GM21526 (cell line): ENCODE measurements at regions not wholly inside any gene's neighbourhood (a gene's known extent, or its start where the extent isn't known, plus 50 kb on each side); places are given as distances from the start of the nearest gene placed in this dataset.
"Not testable (repeated sequence)": the region's sequence is repeated elsewhere in the genome, so short reads cannot be mapped to it uniquely, and the experiment has no call there.

ENCODE experiments used
- ATAC-seq: cut with Tn5 transposase; IDR thresholded peaks from one replicate; pipeline ENCODE4 v1.9.1; 2021; ENCODE audit warnings: moderate library complexity; ENCODE audit not compliant: unreplicated experiment, low FRiP score

DNA sequence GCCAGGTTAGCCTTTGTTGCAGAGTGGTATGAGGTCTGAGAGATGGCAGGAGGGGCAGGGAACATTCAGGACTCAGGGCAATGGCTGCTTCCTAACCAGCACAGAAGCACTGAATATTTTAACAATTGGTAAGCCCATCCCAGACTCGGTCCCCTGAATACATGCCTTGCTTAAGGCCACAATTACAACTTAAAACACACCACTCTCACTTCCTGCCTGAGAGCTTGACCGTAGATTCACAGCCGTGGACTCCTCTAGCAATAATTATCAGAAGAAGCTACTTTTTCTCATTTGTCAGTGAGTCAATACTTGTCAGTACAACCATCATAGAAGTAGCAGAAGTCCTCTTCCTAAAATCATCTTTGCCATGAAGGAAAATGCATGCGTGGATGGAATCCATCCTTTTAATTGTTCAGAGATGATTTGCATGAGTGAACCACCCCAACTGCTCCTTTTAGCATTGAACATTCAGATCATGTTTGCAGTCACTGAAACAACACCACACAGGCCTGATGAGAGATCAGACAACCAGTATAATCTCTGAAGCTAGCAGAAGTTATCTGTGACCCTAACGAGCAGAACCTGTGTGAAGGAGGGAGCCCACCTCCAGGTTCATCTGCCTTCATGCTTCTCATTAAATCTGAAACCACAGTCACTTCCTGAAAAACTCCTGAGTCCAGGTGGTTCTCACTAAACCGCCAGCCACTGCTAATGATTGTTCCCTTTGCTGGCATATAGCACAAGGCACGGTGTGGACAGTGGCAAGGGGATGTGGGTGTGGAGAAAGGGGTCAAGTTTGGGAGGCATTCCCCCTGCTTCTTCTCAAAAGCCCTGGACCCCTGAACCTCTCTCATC, 333.9 kb upstream of the CNR1 start:
- no peak for ATAC-seq

DNA sequence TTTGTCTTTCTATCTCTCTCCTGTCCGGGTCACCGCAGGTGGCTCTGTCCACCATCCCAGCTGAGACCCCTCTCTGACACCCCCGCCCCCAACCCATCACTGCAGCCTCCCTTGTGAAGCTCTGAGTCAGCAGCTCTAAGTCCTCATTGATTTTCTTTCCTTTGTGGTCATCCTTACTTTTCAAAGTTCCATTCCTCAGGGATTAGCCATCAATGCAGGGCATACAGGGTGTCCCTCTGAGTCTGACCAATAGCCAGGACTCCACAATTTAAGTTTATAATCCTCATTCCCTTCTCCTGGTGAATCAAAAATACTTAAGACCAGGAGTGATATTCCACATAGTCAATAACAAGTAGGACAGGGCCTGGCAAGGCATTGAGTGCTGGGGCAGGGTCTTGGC, 333.3 kb upstream of the CNR1 start:
- ATAC-seq, result no peak

DNA sequence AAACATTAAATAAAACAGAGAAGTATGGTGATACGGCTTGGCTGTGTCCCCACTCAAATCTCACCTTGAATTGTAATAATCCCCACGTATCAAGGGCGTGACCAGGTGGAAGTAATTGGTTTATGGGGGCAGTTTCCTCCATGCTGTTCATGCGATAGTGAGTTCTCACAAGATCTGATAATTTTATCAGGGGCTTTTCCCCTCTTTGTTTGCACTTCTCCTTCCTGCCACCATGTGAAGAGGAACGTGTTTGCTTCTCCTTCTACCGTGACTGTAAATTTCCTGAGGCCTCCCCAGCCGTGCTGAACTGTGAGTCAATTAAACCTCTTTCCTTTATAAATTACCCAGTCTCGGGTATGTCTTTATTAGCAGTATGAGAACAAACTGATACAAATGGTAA, 331.3 kb upstream of the CNR1 start:
- not testable (repeated sequence) for ATAC-seq

DNA sequence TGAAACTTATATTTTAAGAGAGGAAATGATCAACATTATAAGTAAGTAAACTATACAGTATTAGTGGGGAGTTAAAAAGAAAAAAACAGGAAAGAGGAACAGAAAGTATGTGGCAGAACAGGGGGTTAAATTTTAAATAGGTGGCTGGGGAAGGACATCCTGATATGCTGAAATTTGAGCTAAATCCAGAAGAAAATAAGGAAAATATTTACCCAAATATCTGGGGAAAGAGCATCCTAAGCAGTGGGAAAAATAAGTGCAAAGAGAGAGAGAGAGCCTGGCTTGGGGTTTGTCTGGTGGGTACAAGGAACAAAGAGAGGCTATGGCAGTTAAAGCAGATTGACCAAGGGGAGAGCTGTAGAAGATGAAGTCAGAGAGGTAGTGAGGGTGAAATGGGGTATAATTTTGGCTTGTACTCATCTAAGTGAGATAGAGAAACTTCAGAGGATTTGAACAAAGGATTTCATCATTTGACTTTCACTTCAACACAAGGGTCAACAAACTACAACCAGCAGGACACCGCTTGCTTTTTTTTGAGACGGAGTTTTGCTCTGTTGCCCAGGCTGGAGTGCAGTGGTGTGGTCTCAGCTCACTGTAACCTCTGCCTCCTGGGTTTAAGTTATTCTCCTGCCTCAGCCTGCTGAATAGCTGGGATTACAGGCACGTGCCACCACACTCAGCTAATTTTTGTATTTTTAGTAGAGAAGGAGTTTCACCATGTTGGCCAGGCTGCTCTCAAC, 328.4 kb upstream of the CNR1 start:
- peak; percentile 54 for ATAC-seq

DNA sequence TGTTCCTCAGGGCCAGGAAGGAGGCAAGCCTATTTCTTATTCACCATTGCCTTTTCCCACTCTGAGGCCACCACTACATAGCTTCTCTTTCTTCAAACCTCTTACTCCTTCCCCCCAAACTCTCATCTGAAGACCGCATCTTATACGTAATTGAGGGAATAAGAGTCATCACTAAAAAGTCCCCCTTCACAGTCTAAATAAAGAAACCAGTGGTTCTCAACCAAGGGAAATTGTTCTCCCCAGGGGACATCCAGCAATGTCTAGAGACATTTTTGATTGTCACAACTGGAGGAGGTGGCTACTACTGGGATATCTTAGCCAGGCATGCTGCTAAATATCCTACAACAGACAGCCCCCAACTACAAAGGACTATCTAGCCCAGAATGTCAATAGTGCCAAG, 327.6 kb upstream of the CNR1 start:
- peak; percentile 14 for ATAC-seq

DNA sequence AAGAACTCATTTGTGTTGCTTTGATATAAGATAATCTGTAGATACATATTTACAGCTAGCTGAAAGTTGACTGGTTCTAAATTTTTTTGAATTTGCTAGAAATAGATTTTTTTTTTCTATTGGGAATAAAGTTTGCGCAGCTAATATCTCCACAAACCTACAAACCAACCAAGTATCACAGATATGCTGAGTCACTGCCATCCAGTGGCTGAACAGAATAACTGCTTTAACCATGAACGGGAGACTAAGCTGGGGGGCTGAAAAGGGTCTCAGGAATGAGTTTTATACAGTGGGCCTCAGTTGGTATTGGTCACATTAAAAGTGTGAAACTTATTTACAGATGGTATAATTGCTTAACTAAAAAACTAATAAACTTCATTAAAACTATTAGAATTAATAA, 326.7 kb upstream of the CNR1 start:
- ATAC-seq, result no peak

DNA sequence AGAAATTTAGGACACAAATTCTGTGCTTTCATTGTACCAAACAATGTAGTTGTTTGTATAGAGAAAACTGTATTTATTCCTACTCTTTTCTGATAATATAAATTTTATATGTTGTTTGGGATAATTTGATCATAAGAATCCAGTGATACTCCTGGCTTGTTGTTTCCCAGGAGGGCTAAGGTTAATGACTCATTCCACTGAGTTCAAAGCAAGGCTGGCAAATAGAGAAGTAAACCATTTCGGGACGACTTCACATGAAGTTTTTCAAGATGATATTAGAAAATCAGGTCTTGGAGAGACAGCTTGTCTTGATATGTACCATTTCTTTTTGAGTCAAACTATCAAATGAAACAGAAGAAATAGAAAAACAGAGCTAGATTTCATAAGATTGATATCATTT, 326.1 kb upstream of the CNR1 start:
- no peak for ATAC-seq

DNA sequence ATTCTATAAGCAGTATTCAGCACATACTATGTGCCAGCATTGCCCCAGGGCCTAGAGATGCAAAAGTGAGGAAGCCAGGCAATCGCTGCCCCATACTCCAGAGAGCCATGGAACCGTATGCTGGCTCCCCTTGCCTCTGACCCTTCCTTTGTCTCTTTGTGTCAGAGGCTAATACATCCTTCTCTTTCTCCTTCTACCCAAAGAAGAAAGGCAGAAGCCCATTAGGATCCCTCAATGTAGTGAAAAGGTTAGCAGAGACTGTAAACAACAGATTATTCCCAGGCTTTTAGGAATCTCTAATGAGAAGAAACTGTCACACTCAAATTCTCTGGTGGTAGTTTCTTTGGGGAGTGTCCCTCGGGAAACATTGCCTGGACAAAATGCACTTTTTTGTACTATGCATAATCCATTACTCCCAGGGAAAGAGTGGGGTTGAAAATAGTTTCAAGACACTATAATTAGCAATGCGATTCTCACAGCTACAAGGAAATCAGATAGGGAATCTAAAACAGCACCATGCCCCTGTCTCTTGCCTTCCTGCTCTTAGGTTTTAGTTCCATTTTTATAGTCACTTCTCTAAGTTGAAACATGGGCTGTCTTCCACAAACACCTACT, 325.2 kb upstream of the CNR1 start:
- no peak for ATAC-seq

DNA sequence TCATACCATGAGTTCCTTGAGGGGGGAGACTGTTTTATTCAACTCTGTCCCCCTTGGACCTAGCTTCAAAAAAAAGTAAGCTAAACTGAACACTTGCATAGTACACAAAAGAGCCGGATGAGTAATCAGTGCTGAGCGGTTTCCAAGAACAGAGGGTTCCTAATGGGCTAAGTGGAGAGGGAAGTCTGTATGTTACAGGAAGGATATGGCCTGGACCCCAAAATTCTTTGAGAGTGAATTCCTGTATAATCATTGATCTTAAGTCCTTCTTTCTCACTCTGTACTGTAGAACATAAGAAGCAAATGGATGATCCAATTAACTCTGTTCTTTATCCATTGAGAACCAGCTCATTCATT, 324.7 kb upstream of the CNR1 start:
- ATAC-seq, result no peak

DNA sequence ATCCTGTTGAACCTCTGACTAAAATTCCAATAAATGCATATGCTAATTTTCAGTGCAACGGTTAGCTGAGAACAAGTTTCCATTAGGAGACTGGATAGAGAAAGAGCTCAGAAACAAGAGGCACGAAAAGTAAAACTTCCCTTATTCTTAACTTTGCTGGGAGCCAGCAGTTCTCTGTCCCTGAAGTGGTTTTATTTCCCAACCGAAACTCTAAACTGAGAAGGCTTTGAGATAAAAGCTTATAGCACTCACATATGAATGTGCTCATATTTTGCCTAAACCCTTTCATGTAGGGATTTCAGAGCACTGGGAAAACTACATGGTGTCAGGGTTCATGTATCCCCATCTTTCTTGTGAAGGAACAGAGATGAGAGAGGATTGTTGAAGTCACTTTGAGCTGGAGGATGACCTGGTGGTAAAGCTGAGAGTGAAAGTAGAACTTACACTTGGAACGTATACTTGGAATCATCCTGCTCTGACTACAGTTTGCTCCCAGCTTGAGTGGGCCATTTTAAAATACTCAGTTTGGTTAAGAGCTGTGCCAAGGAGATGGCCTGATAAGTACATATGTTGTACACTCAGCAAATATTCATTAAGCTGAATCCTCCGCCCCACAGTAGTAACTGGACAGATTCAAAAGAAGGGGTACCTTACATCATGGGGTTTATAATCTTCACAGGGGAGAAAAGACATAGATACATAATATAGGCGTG, 324.2 kb upstream of the CNR1 start:
- ATAC-seq, result no peak

DNA sequence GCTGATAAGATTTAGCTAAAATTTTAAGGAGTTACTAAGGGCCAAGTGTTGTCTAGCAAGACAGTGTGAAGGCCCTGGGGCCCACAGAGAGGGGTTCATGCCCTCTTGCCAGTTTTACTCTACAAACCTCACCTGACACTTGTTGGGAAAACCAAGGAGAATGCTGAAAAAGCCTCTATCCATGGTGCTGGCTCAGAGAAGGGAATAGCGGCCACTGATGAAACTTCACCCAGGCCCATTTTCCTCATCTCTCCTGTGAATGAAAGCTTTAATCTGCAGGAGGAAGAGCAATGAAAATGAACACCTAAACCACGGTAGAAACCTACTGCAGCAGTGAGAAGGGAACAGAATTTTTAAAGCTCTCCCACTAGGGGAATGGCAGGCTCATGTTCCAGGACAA, 317.3 kb upstream of the CNR1 start:
- no peak for ATAC-seq

DNA sequence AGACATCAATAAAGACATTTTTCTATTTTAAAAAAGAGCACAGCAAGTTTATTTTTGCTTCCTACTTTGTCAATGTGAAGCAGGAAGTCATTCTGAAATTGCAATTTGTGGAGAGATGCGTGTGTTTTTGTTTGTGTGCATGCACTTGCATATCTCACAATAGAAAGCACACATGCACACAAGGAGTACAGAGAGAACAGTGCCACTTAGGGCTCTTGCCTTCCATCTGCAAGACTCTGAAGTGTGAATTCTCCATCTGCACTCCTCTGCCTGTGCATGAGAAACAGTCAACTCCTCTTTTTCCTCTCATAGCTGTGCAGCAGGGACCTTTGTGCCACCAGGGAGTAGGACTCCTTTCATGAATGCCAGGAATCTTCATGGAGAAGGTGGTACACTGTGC, 316.3 kb upstream of the CNR1 start:
- ATAC-seq, result no peak

DNA sequence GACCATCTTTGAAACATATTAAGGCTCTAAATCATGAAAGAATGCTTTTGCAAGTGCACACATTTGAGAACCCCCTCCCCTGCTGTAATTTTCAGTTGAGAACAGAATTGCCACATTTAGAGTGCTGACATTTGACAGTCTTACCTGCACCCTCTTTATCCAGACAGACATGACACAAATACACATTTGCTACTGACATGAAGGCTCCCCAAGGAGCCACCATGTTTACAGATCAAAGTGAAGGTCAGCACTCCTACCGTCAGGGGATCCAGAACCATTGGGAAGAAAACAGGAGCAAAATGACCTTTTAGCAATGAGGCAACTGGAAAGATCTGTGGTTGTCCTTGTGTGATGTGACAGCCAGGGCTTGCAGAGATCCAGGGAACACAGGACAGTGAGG, 315.4 kb upstream of the CNR1 start:
- ATAC-seq, result no peak

DNA sequence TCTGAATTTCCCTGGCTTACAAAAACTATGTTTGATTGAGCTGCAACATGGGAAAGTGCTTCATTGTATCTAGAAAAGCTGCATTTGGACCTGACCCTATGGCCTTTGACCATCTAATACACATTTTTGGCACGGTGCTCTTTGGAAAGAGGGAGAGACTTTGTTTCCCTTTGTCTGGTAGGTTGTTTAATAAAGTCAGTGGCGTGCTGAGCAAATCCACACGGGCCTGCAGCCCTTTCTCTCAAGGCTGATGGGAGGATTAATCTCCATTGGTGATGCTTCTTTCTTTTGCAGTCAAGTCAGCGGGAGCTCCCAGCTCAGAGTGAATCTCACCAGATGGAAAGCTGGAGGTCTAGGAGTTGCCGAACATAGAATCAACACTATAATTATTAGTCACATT, 314.7 kb upstream of the CNR1 start:
- no peak for ATAC-seq

DNA sequence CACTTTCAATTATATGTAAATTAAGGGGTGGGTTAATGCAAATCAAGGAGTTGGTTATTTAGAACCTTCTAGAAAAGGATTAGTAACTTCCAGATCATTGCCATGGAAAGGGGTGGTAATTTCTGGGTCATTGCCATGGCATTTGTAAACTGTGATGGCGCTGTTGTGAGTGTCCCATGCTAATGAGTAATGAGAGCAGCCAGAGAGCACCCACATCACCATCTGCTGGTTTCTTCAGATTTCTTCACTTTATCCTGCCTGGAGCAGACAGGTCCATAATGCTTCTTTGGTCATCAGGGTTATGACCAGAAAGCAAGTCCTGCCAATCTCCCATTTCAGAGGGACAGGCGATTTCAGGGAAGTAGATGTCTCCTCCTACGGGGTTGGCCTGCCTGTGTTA, 311.3 kb upstream of the CNR1 start:
- ATAC-seq, result no peak

DNA sequence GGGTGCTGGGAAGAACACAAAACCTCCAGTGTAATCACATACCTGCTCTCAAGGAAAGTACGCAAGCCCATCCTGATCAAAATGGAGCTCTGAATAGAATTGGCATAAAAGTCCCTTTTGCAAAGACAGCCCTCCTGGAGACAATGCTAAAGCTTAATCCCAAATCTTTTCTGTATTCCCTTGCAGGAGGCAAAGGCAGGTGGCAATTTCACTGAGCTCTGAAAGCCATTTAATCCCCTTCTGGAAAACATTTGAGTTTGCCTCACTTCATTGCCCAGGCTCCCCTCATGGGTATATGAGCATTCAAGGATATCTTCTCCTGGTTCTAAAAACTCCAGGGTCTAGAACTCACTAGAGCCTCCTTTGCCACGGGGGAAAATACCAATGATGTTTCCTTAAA, 310.2 kb upstream of the CNR1 start:
- ATAC-seq, result no peak

DNA sequence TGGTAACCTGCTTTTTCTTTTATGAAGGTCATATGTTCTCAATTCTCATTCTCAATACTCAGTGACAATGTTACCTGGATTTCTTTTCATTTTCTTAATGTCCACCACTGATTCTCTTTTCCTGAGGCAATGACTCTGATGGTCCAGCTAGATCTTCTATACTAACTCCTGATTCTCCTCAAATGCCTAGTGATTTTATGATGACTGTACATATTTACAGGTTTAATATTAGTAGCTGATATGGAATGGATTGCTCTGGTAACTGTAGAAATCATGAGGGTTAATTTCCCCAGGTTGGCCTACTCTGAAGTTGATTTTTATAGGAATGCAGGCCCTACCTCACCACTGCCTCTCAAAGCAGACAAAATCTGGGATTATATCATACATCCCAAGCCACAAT, 308.6 kb upstream of the CNR1 start:
- ATAC-seq, result no peak

DNA sequence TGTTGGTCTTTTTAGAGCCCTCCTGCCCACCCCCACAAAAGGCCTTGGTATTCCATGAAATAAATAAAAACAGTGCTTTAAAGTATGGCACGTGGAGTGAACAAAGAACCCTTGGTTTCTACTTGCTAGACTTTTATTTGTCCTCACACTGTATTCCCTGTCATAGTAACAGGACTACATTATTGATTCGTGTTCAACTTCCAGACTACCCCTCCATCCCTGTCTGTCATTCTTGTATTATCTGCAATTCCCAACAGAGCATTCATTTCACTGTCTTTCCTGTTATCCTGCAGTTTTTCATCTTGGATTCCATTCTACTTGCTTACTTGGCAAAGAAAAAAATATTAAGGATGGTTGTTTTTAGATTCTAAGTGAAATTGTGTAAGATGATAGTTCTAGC, 307.4 kb upstream of the CNR1 start:
- ATAC-seq, result no peak

DNA sequence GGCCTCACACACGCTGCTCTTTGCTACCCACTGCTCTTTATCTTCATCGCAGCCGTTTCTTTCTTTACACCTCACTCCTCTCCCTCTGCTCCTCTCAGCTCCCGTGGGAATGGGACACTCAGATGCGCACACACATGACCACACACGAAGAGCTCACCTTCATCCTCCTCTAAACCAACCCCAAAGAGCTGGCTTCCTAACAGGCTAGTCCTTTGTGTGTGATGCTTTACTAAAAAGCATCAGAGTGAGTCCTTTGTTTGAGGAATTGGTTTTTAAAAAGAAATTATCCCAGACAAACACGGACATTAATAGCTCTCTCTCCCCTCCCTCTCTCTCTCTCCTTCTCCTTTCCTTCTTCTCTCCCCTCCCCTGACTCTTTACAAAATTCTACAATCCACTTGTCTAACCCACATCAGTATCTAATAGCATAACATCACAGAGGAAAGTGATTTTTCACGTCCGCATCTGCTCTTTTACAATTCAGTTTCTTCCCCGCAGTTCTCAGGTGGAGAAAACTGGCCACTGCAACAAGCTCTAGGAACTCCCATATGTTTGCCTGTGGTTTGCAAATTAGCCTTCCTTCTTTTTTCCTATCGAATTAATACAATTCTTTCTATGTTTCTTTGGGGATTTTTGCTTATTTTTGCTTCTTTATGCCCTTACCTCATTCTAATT, 306.8 kb upstream of the CNR1 start:
- ATAC-seq, result no peak

DNA sequence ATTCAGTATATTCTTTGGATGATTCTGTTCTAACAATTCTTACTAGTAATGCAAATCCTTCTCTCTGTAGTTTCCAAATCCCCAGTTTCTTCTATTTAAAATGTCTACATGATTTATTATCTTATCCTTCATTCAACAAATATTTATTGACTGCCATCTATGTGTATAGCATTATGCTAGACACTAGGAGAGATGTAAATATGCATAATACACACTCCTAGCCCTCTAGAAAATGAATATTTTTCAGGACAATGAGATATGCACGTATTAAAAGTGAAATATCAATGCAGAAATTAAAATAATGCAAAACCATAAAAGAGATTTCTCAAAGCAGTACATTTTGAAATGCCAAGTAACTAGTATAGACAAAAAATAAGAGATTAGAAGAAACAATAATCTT, 293.5 kb upstream of the CNR1 start:
- no peak for ATAC-seq

DNA sequence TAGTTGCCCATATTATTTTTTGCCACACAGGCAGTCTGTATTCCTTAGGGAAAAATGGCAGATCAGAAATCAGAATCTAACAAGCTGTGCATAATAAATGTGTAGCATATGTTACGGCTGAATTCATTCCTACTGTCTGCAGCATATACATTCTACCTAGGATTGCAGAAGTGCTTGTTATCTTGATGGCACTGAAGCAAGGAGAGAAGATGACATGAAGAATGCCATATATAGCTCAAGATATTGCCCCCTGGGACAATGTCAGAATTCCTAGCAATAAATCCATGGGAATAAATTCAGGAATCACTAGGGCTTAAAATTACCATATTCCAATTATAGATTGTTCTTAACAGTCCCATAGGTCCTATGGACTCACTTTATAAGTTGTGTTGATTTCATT, 293.0 kb upstream of the CNR1 start:
- ATAC-seq, result no peak
